ENCODE measurements at regions not wholly inside any gene's neighbourhood (a gene's known extent, or its start where the extent isn't known, plus 50 kb on each side); places are given as distances from the start of the nearest gene placed in this dataset.

DNA sequence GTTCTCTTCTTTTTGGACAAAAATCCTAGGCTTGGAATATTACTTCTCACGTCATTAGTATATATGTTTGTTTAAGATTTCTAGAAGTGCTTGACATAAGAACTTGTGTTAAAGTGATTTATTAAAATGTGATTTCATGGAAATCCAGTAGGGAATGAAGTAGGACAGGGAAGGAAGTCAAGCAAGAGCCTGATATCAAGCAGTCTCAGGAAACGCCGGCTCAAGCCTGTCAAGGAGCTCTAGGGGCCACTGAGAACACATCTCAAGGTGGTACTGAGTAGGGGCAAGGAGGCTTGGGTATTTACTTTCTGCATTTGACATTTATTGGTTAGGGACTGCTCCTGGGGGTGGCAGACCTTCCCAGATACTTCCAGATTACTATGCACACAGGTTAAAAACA is 920.9 kb upstream of the GJE1 start:
- no peak overlapping the region for H2AFZ ChIP-seq (ENCODE audit: low read length)
- no peaks in the 10 kb centered on the region for H3K9me3 ChIP-seq (ENCODE audit: low read length)
- no peaks in the 10 kb centered on the region for H3K79me2 ChIP-seq (ENCODE audit: insufficient read depth, low read length)
- no peak overlapping the region for H3K9ac ChIP-seq (ENCODE audit: low read length)
- H3F3A ChIP-seq (ENCODE audit: insufficient read depth, low read length) = no peaks in the 10 kb centered on the region
- H3K4me3 ChIP-seq (ENCODE audit: low read depth, low read length, poor library complexity, severe bottlenecking) = no peak overlapping the region
- H3K4me1 ChIP-seq (ENCODE audit: insufficient read depth, low read length, severe bottlenecking) = no peaks in the 10 kb centered on the region
- no peak for TF ChIP-seq EZH2 (IDR thresholded peaks at IDR 0.05; ENCODE audit: borderline replicate concordance, low read length)
- TF ChIP-seq, protein P1, sequence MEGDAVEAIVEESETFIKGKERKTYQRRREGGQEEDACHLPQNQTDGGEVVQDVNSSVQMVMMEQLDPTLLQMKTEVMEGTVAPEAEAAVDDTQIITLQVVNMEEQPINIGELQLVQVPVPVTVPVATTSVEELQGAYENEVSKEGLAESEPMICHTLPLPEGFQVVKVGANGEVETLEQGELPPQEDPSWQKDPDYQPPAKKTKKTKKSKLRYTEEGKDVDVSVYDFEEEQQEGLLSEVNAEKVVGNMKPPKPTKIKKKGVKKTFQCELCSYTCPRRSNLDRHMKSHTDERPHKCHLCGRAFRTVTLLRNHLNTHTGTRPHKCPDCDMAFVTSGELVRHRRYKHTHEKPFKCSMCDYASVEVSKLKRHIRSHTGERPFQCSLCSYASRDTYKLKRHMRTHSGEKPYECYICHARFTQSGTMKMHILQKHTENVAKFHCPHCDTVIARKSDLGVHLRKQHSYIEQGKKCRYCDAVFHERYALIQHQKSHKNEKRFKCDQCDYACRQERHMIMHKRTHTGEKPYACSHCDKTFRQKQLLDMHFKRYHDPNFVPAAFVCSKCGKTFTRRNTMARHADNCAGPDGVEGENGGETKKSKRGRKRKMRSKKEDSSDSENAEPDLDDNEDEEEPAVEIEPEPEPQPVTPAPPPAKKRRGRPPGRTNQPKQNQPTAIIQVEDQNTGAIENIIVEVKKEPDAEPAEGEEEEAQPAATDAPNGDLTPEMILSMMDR (IDR thresholded peaks at IDR 0.05; ENCODE audit: low read length) = no peak
- H3K4me2 ChIP-seq (ENCODE audit: low read length) = no peak overlapping the region
- no peaks in the 10 kb centered on the region for H4K20me1 ChIP-seq (ENCODE audit: insufficient read depth, low read length)
- H3K27ac ChIP-seq (ENCODE audit: low read depth, low read length, poor library complexity, severe bottlenecking) = no peak overlapping the region
- no peaks in the 10 kb centered on the region for H3K27me3 ChIP-seq (ENCODE audit: insufficient read depth, low read length)
- H3K9me2 ChIP-seq (ENCODE audit: low read depth, low read length) = no peaks in the 10 kb centered on the region
- H3K36me3 ChIP-seq (ENCODE audit: insufficient read depth, low read length) = no peaks in the 10 kb centered on the region

GRCh38 chr6:141210901-141211300 is 921.8 kb upstream of the GJE1 start:
- Histone ChIP-seq H3K4me2 (ENCODE audit: low read length) (no peak overlapping the region), H2AFZ (ENCODE audit: low read length) (no peak overlapping the region), H3K79me2 (ENCODE audit: insufficient read depth, low read length) (no peaks in the 10 kb centered on the region), H4K20me1 (ENCODE audit: insufficient read depth, low read length) (no peaks in the 10 kb centered on the region), H3K4me3 (ENCODE audit: low read depth, low read length, poor library complexity, severe bottlenecking) (no peak overlapping the region), H3F3A (ENCODE audit: insufficient read depth, low read length) (no peaks in the 10 kb centered on the region), H3K27ac (ENCODE audit: low read depth, low read length, poor library complexity, severe bottlenecking) (no peak overlapping the region), H3K36me3 (ENCODE audit: insufficient read depth, low read length) (no peaks in the 10 kb centered on the region), H3K9me2 (ENCODE audit: low read depth, low read length) (no peaks in the 10 kb centered on the region), H3K9ac (ENCODE audit: low read length) (no peak overlapping the region), H3K27me3 (ENCODE audit: insufficient read depth, low read length) (no peaks in the 10 kb centered on the region), H3K4me1 (ENCODE audit: insufficient read depth, low read length, severe bottlenecking) (no peaks in the 10 kb centered on the region), H3K9me3 (ENCODE audit: low read length) (no peaks in the 10 kb centered on the region)
- no peak for TF ChIP-seq EZH2 (IDR thresholded peaks at IDR 0.05; ENCODE audit: borderline replicate concordance, low read length)
- TF ChIP-seq, protein P1 (IDR thresholded peaks at IDR 0.05; ENCODE audit: low read length) = no peak

DNA sequence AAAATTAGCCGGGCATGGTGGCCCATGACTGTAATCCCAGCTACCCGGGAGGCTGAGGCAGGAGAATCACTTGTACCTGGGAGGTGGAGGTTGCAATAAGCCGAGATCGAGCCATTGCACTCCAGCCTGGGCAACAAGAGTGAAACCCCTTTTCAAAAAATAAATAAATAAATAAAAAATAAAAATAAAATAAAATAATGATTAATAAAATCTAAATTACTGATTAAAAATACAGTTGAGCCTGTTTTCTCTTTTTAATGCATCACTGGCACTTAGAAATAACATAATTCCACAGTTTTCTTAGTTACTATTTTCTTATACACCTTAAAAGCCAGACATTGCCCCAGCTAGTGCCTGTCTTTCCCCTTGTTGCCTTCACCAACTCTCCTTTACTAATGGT is 922.8 kb upstream of the GJE1 start:
- Histone ChIP-seq H3K36me3 (ENCODE audit: insufficient read depth, low read length) (no peaks in the 10 kb centered on the region), H3K79me2 (ENCODE audit: insufficient read depth, low read length) (no peaks in the 10 kb centered on the region), H3K27me3 (ENCODE audit: insufficient read depth, low read length) (no peaks in the 10 kb centered on the region), H3K9me2 (ENCODE audit: low read depth, low read length) (no peaks in the 10 kb centered on the region), H3K9me3 (ENCODE audit: low read length) (no peaks in the 10 kb centered on the region), H3K9ac (ENCODE audit: low read length) (no peak overlapping the region), H3K4me1 (ENCODE audit: insufficient read depth, low read length, severe bottlenecking) (no peaks in the 10 kb centered on the region), H3K4me3 (ENCODE audit: low read depth, low read length, poor library complexity, severe bottlenecking) (no peak overlapping the region), H3K4me2 (ENCODE audit: low read length) (no peak overlapping the region), H2AFZ (ENCODE audit: low read length) (no peak overlapping the region), H4K20me1 (ENCODE audit: insufficient read depth, low read length) (no peaks in the 10 kb centered on the region), H3F3A (ENCODE audit: insufficient read depth, low read length) (no peaks in the 10 kb centered on the region), H3K27ac (ENCODE audit: low read depth, low read length, poor library complexity, severe bottlenecking) (no peak overlapping the region)
- TF ChIP-seq, protein P1 (IDR thresholded peaks at IDR 0.05; ENCODE audit: low read length) = no peak
- TF ChIP-seq EZH2 (IDR thresholded peaks at IDR 0.05; ENCODE audit: borderline replicate concordance, low read length) = no peak
